ENCODE measurements at regions not wholly inside any gene's neighbourhood (a gene's known extent, or its start where the extent isn't known, plus 50 kb on each side); places are given as distances from the start of the nearest gene placed in this dataset.

DNA sequence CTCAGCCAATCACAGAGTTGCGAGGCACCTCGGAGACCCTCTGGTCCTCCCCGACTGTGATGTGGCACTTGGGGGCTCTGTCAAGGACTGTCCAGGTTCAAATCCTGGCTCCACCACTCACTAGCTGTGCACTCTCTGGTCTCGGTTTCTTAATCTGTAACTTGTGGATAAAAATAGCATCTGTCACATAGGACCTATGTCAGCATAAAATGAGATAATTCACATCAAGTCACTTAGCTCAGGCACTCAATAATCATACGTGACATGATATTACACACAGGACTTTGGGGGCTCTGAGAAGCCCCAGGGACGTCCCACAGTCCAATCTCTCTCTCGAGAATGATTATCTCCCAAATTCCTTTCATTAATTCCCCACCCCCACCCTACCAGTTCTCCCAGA lies 166.4 kb downstream of the COPRS start:
- Histone ChIP-seq H3K79me2 (ENCODE audit: control insufficient read depth in 1 of 2, insufficient read depth in 2 of 2, low read length in 2 of 2) (no peaks in the 10 kb centered on the region), H3K27me3 (replicated peaks in 1 of 4; ENCODE audit: control insufficient read depth in 3 of 4, extremely low read depth in 1 of 4, insufficient read depth in 3 of 4, low read length in 3 of 4) (no peaks in the 10 kb centered on the region), H3K79me1 (ENCODE audit: low read depth, low read length) (no peaks in the 10 kb centered on the region), H2AFZ (ENCODE audit: low read length) (no peak overlapping the region), H2BK12ac (ENCODE audit: low read depth, low read length) (no peak overlapping the region), H3K4me1 (replicated peaks in 1 of 4; ENCODE audit: control insufficient read depth in 3 of 4, insufficient read depth in 4 of 4, low read length in 3 of 4) (no peaks in the 10 kb centered on the region; a peak in 1 of 7 replicates), H3K18ac (ENCODE audit: extremely low read depth, low read length) (no peak overlapping the region), H3K9ac (replicated peaks in 1 of 4; ENCODE audit: extremely low read depth in 1 of 4, low read depth in 3 of 4, low read length in 3 of 4) (no peak overlapping the region), H2BK20ac (ENCODE audit: low read length) (no peak overlapping the region), H4K91ac (replicated peaks; ENCODE audit: insufficient read length, low read length) (no peak overlapping the region), H3K4me3 (ENCODE audit: extremely low read depth in 1 of 4, insufficient read depth in 2 of 4, low read depth in 3 of 4, low read length in 4 of 4) (no peak overlapping the region), H3K27ac (ENCODE audit: low read depth, low read length) (no peak overlapping the region), H3K23me2 (ENCODE audit: low read depth, low read length) (no peaks in the 10 kb centered on the region), H3K14ac (ENCODE audit: insufficient read length) (no peak overlapping the region), H3K36me3 (ENCODE audit: control insufficient read depth in 2 of 4, insufficient read depth in 4 of 4, low read length in 3 of 4) (no peaks in the 10 kb centered on the region), H4K5ac (ENCODE audit: insufficient read length, low read depth, low read length) (no peak overlapping the region), H2AK5ac (ENCODE audit: low read depth, low read length) (no peak overlapping the region), H3K4ac (replicated peaks; ENCODE audit: insufficient read length, low read depth, low read length) (no peak overlapping the region), H3K4me2 (ENCODE audit: insufficient read depth in 1 of 2, low read depth in 2 of 2, low read length in 2 of 2) (no peak overlapping the region), H2BK15ac (ENCODE audit: low read length) (no peak overlapping the region), H2BK120ac (replicated peaks; ENCODE audit: low read depth, low read length) (no peak overlapping the region), H4K20me1 (replicated peaks in 1 of 2; ENCODE audit: control insufficient read depth in 1 of 2, insufficient read depth in 2 of 2, low read length in 2 of 2) (no peaks in the 10 kb centered on the region), H2BK5ac (ENCODE audit: low read depth, low read length) (no peak overlapping the region), H3K9me3 (ENCODE audit: insufficient read depth in 2 of 2, low read depth in 1 of 2, low read length in 1 of 2) (0 out of 4 replicates have a peak, but pooled peaks cover 0 to 2% of the 10 kb centered on the region in 2 experiments), H3K23ac (ENCODE audit: insufficient read length) (no peak overlapping the region), H4K8ac (ENCODE audit: extremely low read depth, insufficient read depth, low read length) (no peak overlapping the region), H3K56ac (replicated peaks; ENCODE audit: insufficient read length, low read depth, low read length) (no peak overlapping the region)
- DNase-seq (ENCODE audit: low read depth in 1 of 2, low spot score in 2 of 2): peak in 1 of 2 experiments; percentile 29
- no peak for FAIRE-seq
- TF ChIP-seq SUZ12 (IDR thresholded peaks at IDR 0.05; ENCODE audit: low read length) (no peak), SIX5 (IDR thresholded peaks at IDR 0.05; ENCODE audit: low read depth, low read length) (no peak), SAP30 (IDR thresholded peaks at IDR 0.05; ENCODE audit: insufficient read depth, insufficient replicate concordance, low read length) (no peak), KDM5A (IDR thresholded peaks at IDR 0.05; ENCODE audit: low read length) (no peak), HDAC6 (IDR thresholded peaks at IDR 0.05; ENCODE audit: low read depth, low read length) (no peak), RAD21 (IDR thresholded peaks at IDR 0.05 in 1 of 2, conservative IDR thresholded peaks at IDR 0.05 in 1 of 2; ENCODE audit: low read depth in 2 of 2, low read length in 2 of 2) (no peak), MAFK (IDR thresholded peaks at IDR 0.05; ENCODE audit: low read depth, low read length) (no peak), EZH2 (IDR thresholded peaks at IDR 0.05; ENCODE audit: low read depth, low read length, severe bottlenecking) (no peak), SP2 (IDR thresholded peaks at IDR 0.05; ENCODE audit: low read length) (no peak), JUN (IDR thresholded peaks at IDR 0.05; ENCODE audit: low read depth, low read length) (no peak)
- TF ChIP-seq, protein P1, sequence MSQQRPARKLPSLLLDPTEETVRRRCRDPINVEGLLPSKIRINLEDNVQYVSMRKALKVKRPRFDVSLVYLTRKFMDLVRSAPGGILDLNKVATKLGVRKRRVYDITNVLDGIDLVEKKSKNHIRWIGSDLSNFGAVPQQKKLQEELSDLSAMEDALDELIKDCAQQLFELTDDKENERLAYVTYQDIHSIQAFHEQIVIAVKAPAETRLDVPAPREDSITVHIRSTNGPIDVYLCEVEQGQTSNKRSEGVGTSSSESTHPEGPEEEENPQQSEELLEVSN (IDR thresholded peaks at IDR 0.05): no peak
- TF ChIP-seq, protein P2, sequence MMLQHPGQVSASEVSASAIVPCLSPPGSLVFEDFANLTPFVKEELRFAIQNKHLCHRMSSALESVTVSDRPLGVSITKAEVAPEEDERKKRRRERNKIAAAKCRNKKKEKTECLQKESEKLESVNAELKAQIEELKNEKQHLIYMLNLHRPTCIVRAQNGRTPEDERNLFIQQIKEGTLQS (IDR thresholded peaks at IDR 0.05; ENCODE audit: insufficient read depth, low read depth, low read length): no peak
- TF ChIP-seq, protein P3, sequence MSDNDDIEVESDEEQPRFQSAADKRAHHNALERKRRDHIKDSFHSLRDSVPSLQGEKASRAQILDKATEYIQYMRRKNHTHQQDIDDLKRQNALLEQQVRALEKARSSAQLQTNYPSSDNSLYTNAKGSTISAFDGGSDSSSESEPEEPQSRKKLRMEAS (IDR thresholded peaks at IDR 0.05): no peak
- ChIA-PET CTCF (ENCODE audit: partially characterized antibody) (interaction anchor here (0.6 to 1.6 kb wide), 7 partner anchors 8 to 1599 kb away, joined by 3 to 4 read pairs (median 3); no protein-coding TSS in a partner anchor), POLR2A (ENCODE audit: partially characterized antibody) (interaction anchor here (0.8 to 1.2 kb wide), 2 partner anchors 48 to 143 kb away, joined by 3 to 4 read pairs; no protein-coding TSS in a partner anchor)
- WGBS, 2 experiments (ENCODE audit: extremely low coverage in 1 of 2, insufficient coverage in 1 of 2, insufficient read length in 1 of 2, insufficient replicate concordance in 2 of 2, low coverage in 1 of 2, low lambda C conversion rate in 2 of 2, missing lambda C conversion rate in 1 of 2): 85% methylated on average over 7 of the region's 7 CpGs; no CpG with 5 or more reads in 1 of the 2 experiments

Measured in H1 (cell line).